Activated naive CD8-positive, alpha-beta T cell treated with anti-CD3 and anti-CD28 coated beads, Interleukin-2, amount 50 U/mL, for 24 hours (primary cell): ENCODE measurements at regions not wholly inside any gene's neighbourhood (a gene's known extent, or its start where the extent isn't known, plus 50 kb on each side); places are given as distances from the start of the nearest gene placed in this dataset.

Experiments
- ATAC-seq: fragments of 150-1000 bp; cut with Tn5 transposase; one replicate; pipeline ENCODE4 v1.10.0; 2021
- DNase-seq: peaks from one replicate; pipeline ENCODE4 v3.0.0; 2021
- H3K27ac Mint-ChIP-seq: one replicate; pipeline ENCODE4 v1.8.0; 2021; ENCODE audit warnings: mild to moderate bottlenecking, mixed read lengths
- H3K27me3 Mint-ChIP-seq: one replicate; pipeline ENCODE4 v1.8.0; 2021; ENCODE audit warnings: mixed read lengths
- H3K36me3 Mint-ChIP-seq: one replicate; pipeline ENCODE4 v1.8.0; 2021; ENCODE audit warnings: low read depth, mixed read lengths
- H3K4me1 Mint-ChIP-seq: one replicate; pipeline ENCODE4 v1.8.0; 2021; ENCODE audit warnings: mixed read lengths
- H3K4me3 Mint-ChIP-seq: one replicate; pipeline ENCODE4 v1.8.0; 2021; ENCODE audit warnings: mild to moderate bottlenecking, moderate library complexity, mixed read lengths
- H3K9me3 Mint-ChIP-seq: one replicate; pipeline ENCODE4 v1.8.0; 2021; ENCODE audit warnings: mixed read lengths

GRCh38 chr2:234203135-234203984 lies 152.9 kb downstream of the SPP2 start:
- Mint-ChIP-seq H3K36me3 (no peaks in the 10 kb centered on the region), H3K4me3 (no peak overlapping the region), H3K9me3 (peaks cover 8% of the 10 kb centered on the region), H3K27me3 (no peaks in the 10 kb centered on the region), H3K4me1 (peaks cover 6% of the 10 kb centered on the region), H3K27ac (peak overlapping the region; percentile 52)
- DNase-seq: no peak
- peak; percentile 65 for ATAC-seq

GRCh38 chr2:234202601-234203000 lies 152.1 kb downstream of the SPP2 start:
- Mint-ChIP-seq H3K36me3 (no peaks in the 10 kb centered on the region), H3K27ac (no peak overlapping the region), H3K27me3 (peaks cover under 1% of the 10 kb centered on the region), H3K4me1 (peaks cover 6% of the 10 kb centered on the region), H3K4me3 (no peak overlapping the region), H3K9me3 (peaks cover 8% of the 10 kb centered on the region)
- ATAC-seq (no peak), DNase-seq (no peak)

GRCh38 chr2:234199996-234200395 lies 149.5 kb downstream of the SPP2 start:
- no peak overlapping the region for H3K4me3 Mint-ChIP-seq
- ATAC-seq (no peak), DNase-seq (no peak)
- peaks cover 6% of the 10 kb centered on the region for H3K4me1 Mint-ChIP-seq
- no peaks in the 10 kb centered on the region for H3K36me3 Mint-ChIP-seq
- no peaks in the 10 kb centered on the region for H3K9me3 Mint-ChIP-seq
- no peak overlapping the region for H3K27ac Mint-ChIP-seq
- peaks cover 3% of the 10 kb centered on the region for H3K27me3 Mint-ChIP-seq

DNA sequence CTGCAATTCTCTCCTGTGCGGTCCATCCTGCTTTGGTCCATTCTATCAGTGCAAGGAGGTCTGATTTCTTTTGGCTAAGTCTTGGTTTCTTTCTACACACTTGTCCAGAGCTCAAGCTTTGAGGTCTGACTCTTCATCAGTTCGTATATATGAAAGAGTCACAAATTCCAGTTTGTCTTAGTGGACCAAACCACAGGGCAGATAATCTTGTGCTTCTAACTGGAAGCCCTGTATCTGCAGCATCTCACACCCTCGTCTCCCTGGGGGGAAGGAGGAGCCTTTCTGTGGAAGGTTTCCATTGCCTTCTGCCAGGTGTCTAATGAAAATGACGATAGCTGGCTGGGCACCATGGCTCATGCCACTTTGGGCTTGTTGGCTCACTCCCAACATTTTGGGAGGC lies 148.5 kb downstream of the SPP2 start:
- peaks cover 6% of the 10 kb centered on the region for H3K4me1 Mint-ChIP-seq
- DNase-seq (no peak), ATAC-seq (no peak)
- H3K36me3 Mint-ChIP-seq: no peaks in the 10 kb centered on the region
- H3K27me3 Mint-ChIP-seq: peaks cover 6% of the 10 kb centered on the region
- no peak overlapping the region for H3K4me3 Mint-ChIP-seq
- no peak overlapping the region for H3K27ac Mint-ChIP-seq
- H3K9me3 Mint-ChIP-seq: no peaks in the 10 kb centered on the region

DNA sequence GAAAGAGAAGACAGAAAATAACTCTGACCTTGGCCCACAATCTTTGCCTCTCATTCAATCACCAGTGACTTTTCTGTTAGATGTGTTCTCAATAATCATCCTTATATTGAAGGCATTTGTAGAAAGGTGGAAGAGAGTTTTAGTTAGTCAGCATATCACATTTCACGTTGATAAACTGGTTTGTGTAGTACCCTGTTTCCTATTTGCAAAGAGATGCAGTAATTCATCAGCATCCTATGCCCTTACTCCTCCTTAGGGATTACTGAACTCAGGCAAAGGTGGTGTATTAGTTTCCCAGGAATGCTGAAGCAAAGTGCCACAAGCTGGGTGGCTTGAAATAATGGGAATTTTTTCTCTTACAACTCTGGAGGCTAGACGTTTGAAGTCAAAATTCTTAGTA lies 145.0 kb downstream of the SPP2 start:
- Mint-ChIP-seq H3K4me1 (no peaks in the 10 kb centered on the region), H3K36me3 (no peaks in the 10 kb centered on the region), H3K9me3 (no peaks in the 10 kb centered on the region), H3K27me3 (peaks cover 6% of the 10 kb centered on the region), H3K27ac (no peak overlapping the region), H3K4me3 (no peak overlapping the region)
- DNase-seq: no peak
- ATAC-seq: no peak

GRCh38 chr2:234193977-234194563 lies 143.6 kb downstream of the SPP2 start:
- H3K9me3 Mint-ChIP-seq: no peaks in the 10 kb centered on the region
- H3K27me3 Mint-ChIP-seq: peaks cover 6% of the 10 kb centered on the region
- no peak overlapping the region for H3K27ac Mint-ChIP-seq
- no peaks in the 10 kb centered on the region for H3K36me3 Mint-ChIP-seq
- H3K4me1 Mint-ChIP-seq: no peaks in the 10 kb centered on the region
- DNase-seq (no peak), ATAC-seq (no peak)
- H3K4me3 Mint-ChIP-seq: no peak overlapping the region

DNA sequence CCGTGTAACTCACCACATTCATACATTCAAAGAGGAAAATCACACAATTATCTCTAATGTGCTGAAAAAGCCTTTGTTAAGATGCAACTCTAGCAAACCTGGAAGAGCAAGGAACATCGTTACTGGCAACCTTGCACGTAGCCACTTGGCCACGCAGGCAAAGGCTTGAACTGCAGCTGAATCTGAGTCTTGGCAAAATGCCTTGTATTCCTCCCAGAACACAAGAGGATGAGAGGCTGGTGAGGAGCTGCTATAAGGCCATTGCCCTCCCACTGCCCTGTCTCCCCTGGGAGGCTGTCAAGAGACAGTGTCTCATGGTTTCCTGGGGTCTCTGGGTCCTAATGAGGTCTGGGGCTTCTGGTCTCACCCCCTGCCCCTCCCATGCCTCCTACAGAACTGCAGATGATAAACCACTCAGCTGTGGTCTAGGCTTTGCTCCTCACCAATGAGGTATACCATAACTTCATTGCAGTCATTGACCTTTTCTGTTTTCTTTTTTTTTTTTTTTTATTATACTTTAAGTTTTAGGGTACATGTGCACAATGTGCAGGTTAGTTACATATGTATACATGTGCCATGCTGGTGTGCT lies 141.4 kb downstream of the SPP2 start:
- Mint-ChIP-seq H3K4me1 (no peaks in the 10 kb centered on the region), H3K36me3 (no peaks in the 10 kb centered on the region), H3K27ac (no peak overlapping the region), H3K9me3 (peaks cover 2% of the 10 kb centered on the region), H3K4me3 (no peak overlapping the region), H3K27me3 (peaks cover 3% of the 10 kb centered on the region)
- ATAC-seq (no peak), DNase-seq (no peak)

- no peaks in the 10 kb centered on the region for H3K36me3 Mint-ChIP-seq
- ATAC-seq (no peak), DNase-seq (no peak)
- H3K4me1 Mint-ChIP-seq: no peaks in the 10 kb centered on the region
- no peak overlapping the region for H3K4me3 Mint-ChIP-seq
- H3K27me3 Mint-ChIP-seq: peaks cover 2% of the 10 kb centered on the region
- peaks cover 5% of the 10 kb centered on the region for H3K9me3 Mint-ChIP-seq
- no peak overlapping the region for H3K27ac Mint-ChIP-seq
Observed at GRCh38 chr2:234189786-234190300, 139.3 kb downstream of the SPP2 start.

DNA sequence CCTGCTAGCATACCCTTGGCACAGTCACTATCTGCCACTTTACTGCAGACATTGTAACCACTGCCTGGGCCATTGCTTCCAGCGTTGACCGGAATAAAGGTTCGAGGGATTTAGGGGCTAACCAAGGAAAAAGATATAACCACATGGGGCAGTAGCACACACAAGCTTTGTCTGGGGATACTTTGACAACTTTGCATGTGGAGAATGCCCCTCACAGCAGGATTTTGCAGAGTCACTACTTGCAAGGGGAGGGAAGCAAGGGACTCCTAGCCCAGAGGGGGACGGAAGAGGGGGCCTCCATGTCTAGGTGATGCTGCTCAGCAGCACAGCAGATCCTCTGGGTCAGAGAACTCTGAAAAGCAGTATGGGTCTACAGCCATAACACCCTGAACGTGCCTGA lies 138.7 kb downstream of the SPP2 start:
- no peaks in the 10 kb centered on the region for H3K27me3 Mint-ChIP-seq
- no peak for DNase-seq
- H3K4me1 Mint-ChIP-seq: no peaks in the 10 kb centered on the region
- no peak for ATAC-seq
- H3K36me3 Mint-ChIP-seq: no peaks in the 10 kb centered on the region
- H3K9me3 Mint-ChIP-seq: peaks cover 5% of the 10 kb centered on the region
- H3K4me3 Mint-ChIP-seq: no peak overlapping the region
- no peak overlapping the region for H3K27ac Mint-ChIP-seq

- Mint-ChIP-seq H3K27ac (no peak overlapping the region), H3K4me3 (no peak overlapping the region), H3K4me1 (no peaks in the 10 kb centered on the region), H3K9me3 (peaks cover 5% of the 10 kb centered on the region), H3K36me3 (no peaks in the 10 kb centered on the region), H3K27me3 (peaks cover 2% of the 10 kb centered on the region)
- no peak for DNase-seq
- ATAC-seq: no peak
Observed at GRCh38 chr2:234187646-234188174, 137.2 kb downstream of the SPP2 start.

- H3K4me3 Mint-ChIP-seq: no peak overlapping the region
- ATAC-seq (no peak), DNase-seq (no peak)
- no peak overlapping the region for H3K27ac Mint-ChIP-seq
- peaks cover 8% of the 10 kb centered on the region for H3K27me3 Mint-ChIP-seq
- H3K36me3 Mint-ChIP-seq: no peaks in the 10 kb centered on the region
- no peaks in the 10 kb centered on the region for H3K4me1 Mint-ChIP-seq
- H3K9me3 Mint-ChIP-seq: no peaks in the 10 kb centered on the region
Observed at GRCh38 chr2:234181121-234181520, 130.6 kb downstream of the SPP2 start.

DNA sequence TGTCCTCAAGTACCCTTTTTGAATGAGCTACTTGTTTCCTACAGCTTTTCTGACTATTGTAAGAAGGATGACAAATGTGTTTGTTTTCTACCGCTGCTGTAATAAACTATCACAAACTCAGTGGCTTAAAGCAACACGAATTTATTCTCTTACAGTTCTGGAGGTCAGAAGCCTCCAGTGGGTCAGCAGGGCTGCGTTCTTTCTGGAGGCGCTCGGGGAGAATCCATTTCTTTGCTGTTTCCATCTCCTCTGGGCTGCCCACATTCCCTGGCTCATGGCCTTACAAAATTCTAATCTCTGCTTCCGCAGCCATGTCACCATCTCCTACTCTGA lies 128.5 kb downstream of the SPP2 start:
- ATAC-seq (no peak), DNase-seq (no peak)
- H3K4me1 Mint-ChIP-seq: no peaks in the 10 kb centered on the region
- no peak overlapping the region for H3K27ac Mint-ChIP-seq
- H3K4me3 Mint-ChIP-seq: no peak overlapping the region
- peaks cover 8% of the 10 kb centered on the region for H3K27me3 Mint-ChIP-seq
- no peaks in the 10 kb centered on the region for H3K9me3 Mint-ChIP-seq
- H3K36me3 Mint-ChIP-seq: no peaks in the 10 kb centered on the region

GRCh38 chr2:234178330-234179030 lies 128.0 kb downstream of the SPP2 start:
- Mint-ChIP-seq H3K4me3 (no peak overlapping the region), H3K9me3 (no peaks in the 10 kb centered on the region), H3K27ac (no peak overlapping the region), H3K27me3 (peaks cover 6% of the 10 kb centered on the region), H3K36me3 (no peaks in the 10 kb centered on the region), H3K4me1 (no peaks in the 10 kb centered on the region)
- DNase-seq (no peak), ATAC-seq (peak; percentile 36)

DNA sequence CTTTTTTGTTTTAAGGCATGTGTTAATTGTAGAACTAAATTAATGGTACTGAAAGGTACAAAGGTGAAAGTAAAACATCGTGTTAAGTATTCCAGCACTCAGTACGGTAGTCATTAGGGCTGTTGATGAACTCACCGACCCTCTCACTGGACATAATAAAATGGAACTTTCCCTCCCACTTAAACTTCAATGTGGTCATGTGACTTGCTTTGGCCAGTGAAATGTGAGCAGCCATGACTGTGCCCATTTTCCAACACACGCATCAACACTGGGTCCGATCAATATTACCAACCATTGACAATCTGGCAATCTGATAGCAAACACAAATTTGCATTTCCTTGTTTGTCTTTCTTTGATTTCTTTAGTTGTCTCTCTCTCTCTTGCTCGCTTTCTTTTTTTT lies 125.1 kb downstream of the SPP2 start:
- DNase-seq: no peak
- Mint-ChIP-seq H3K27ac (no peak overlapping the region), H3K36me3 (no peaks in the 10 kb centered on the region), H3K4me1 (no peaks in the 10 kb centered on the region), H3K4me3 (no peak overlapping the region), H3K9me3 (no peaks in the 10 kb centered on the region), H3K27me3 (peaks cover 2% of the 10 kb centered on the region)
- no peak for ATAC-seq
